OCI-LY1 (cell line): ENCODE measurements at regions not wholly inside any gene's neighbourhood (a gene's known extent, or its start where the extent isn't known, plus 50 kb on each side); places are given as distances from the start of the nearest gene placed in this dataset.

Experiments used
- H2AFZ ChIP-seq: fragments of 200-600 bp; sonication (generic), shearing (Covaris generic); 2 replicates; pipeline ENCODE4 v1.6.0; 2014; ENCODE audit warnings: antibody characterized with exemption, mild to moderate bottlenecking, low read length
- H3F3A ChIP-seq: fragments of 200-600 bp; sonication (generic), shearing (Covaris generic); 2 replicates; pipeline ENCODE4 v1.6.0; 2014; ENCODE audit warnings: mild to moderate bottlenecking, antibody characterized with exemption, low read length, moderate library complexity; ENCODE audit not compliant: insufficient read depth
- H3K27ac ChIP-seq: fragments of 200-600 bp; sonication (generic); 2 replicates; pipeline ENCODE4 v1.5.1; 2014; ENCODE audit warnings: low read length, mixed run types, mild to moderate bottlenecking, low read depth; ENCODE audit not compliant: poor library complexity, severe bottlenecking
- H3K27me3 ChIP-seq: fragments of 200-600 bp; sonication (generic); 2 replicates; pipeline ENCODE4 v1.6.0; 2014; ENCODE audit warnings: antibody characterized with exemption, mild to moderate bottlenecking, low read length, moderate library complexity; ENCODE audit not compliant: insufficient read depth
- H3K36me3 ChIP-seq: fragments of 200-600 bp; sonication (generic); 2 replicates; pipeline ENCODE4 v1.6.1; 2014; ENCODE audit warnings: mild to moderate bottlenecking, antibody characterized with exemption, low read length, moderate library complexity, mixed read lengths; ENCODE audit not compliant: insufficient read depth
- H3K4me1 ChIP-seq: fragments of 200-600 bp; sonication (generic); 2 replicates; pipeline ENCODE4 v1.5.1; 2014; ENCODE audit warnings: mild to moderate bottlenecking, low read length, moderate library complexity; ENCODE audit not compliant: insufficient read depth, severe bottlenecking
- H3K4me2 ChIP-seq: fragments of 200-600 bp; sonication (generic), shearing (Covaris generic); 2 replicates; pipeline ENCODE4 v1.6.1; 2014; ENCODE audit warnings: low read length
- H3K4me3 ChIP-seq: fragments of 200-600 bp; sonication (generic); 2 replicates; pipeline ENCODE4 v1.5.1; 2014; ENCODE audit warnings: low read length, low read depth, mild to moderate bottlenecking, mixed read lengths; ENCODE audit not compliant: poor library complexity, severe bottlenecking
- H3K79me2 ChIP-seq: fragments of 200-600 bp; shearing (Covaris generic); 2 replicates; pipeline ENCODE4 v1.6.1; 2016; ENCODE audit warnings: mixed run types, low read length, mixed read lengths; ENCODE audit not compliant: insufficient read depth
- H3K9ac ChIP-seq: fragments of 200-600 bp; sonication (generic), shearing (Covaris generic); 2 replicates; pipeline ENCODE4 v1.6.1; 2014; ENCODE audit warnings: mild to moderate bottlenecking, low read length, mixed read lengths
- H3K9me2 ChIP-seq: fragments of 200-600 bp; sonication (generic), shearing (Covaris generic); 2 replicates; pipeline ENCODE4 v1.6.1; 2014; ENCODE audit warnings: low read depth, mild to moderate bottlenecking, low read length, mixed read lengths
- H3K9me3 ChIP-seq: fragments of 200-600 bp; shearing (Covaris generic); 2 replicates; pipeline ENCODE4 v1.6.1; 2014; ENCODE audit warnings: low read length, mixed read lengths
- H4K20me1 ChIP-seq: fragments of 200-600 bp; sonication (generic), shearing (Covaris generic); 2 replicates; pipeline ENCODE4 v1.6.0; 2016; ENCODE audit warnings: mild to moderate bottlenecking, low read length; ENCODE audit not compliant: insufficient read depth
- EZH2 ChIP-seq: fragments of 200-600 bp; sonication (generic), shearing (Covaris generic); IDR thresholded peaks from 2 replicates; pipeline ENCODE4 v1.8.0; 2017; ENCODE audit warnings: borderline replicate concordance, mixed run types, mild to moderate bottlenecking, antibody characterized with exemption, low read length, moderate library complexity, mixed read lengths
- TF ChIP-seq, protein P1 (sequence below): fragments of 200-600 bp; sonication (generic), shearing (Covaris generic); IDR thresholded peaks from 2 replicates; pipeline ENCODE4 v1.5.1; 2017; ENCODE audit warnings: mild to moderate bottlenecking, antibody characterized with exemption, low read length, moderate library complexity, mixed read lengths

DNA sequence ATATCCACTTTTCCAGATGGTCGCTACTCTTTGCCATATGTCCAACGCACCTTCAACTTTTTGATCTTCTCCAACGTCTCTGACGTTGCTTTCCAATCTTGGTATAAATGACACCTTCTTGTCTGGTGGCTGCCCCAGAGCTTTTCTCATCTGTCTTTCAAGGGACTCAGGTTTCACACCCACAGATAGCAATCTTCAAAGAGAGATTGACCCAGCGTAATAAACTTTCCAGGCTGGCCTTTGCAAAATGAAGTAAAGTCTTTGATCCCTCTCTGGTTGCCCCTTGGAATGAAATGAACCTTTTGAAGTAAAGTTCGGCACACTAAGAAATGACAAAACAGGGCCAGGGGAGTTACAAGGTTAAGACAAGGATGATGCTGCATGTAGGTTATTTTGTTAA lies 138.4 kb upstream of the BDNF start:
- H3K4me1 ChIP-seq, result no peaks in the 10 kb centered on the region
- no peaks in the 10 kb centered on the region for H3K9me3 ChIP-seq
- H3K79me2 ChIP-seq, result no peaks in the 10 kb centered on the region
- no peak overlapping the region for H3K4me2 ChIP-seq
- TF ChIP-seq, protein P1, sequence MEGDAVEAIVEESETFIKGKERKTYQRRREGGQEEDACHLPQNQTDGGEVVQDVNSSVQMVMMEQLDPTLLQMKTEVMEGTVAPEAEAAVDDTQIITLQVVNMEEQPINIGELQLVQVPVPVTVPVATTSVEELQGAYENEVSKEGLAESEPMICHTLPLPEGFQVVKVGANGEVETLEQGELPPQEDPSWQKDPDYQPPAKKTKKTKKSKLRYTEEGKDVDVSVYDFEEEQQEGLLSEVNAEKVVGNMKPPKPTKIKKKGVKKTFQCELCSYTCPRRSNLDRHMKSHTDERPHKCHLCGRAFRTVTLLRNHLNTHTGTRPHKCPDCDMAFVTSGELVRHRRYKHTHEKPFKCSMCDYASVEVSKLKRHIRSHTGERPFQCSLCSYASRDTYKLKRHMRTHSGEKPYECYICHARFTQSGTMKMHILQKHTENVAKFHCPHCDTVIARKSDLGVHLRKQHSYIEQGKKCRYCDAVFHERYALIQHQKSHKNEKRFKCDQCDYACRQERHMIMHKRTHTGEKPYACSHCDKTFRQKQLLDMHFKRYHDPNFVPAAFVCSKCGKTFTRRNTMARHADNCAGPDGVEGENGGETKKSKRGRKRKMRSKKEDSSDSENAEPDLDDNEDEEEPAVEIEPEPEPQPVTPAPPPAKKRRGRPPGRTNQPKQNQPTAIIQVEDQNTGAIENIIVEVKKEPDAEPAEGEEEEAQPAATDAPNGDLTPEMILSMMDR, result no peak
- no peak for TF ChIP-seq EZH2
- H4K20me1 ChIP-seq, result no peaks in the 10 kb centered on the region
- H3K27ac ChIP-seq, result no peak overlapping the region
- no peaks in the 10 kb centered on the region for H3K36me3 ChIP-seq
- no peaks in the 10 kb centered on the region for H3K27me3 ChIP-seq
- no peak overlapping the region for H3K9ac ChIP-seq
- no peaks in the 10 kb centered on the region for H3F3A ChIP-seq
- no peaks in the 10 kb centered on the region for H3K9me2 ChIP-seq
- no peak overlapping the region for H2AFZ ChIP-seq
- H3K4me3 ChIP-seq, result no peak overlapping the region

DNA sequence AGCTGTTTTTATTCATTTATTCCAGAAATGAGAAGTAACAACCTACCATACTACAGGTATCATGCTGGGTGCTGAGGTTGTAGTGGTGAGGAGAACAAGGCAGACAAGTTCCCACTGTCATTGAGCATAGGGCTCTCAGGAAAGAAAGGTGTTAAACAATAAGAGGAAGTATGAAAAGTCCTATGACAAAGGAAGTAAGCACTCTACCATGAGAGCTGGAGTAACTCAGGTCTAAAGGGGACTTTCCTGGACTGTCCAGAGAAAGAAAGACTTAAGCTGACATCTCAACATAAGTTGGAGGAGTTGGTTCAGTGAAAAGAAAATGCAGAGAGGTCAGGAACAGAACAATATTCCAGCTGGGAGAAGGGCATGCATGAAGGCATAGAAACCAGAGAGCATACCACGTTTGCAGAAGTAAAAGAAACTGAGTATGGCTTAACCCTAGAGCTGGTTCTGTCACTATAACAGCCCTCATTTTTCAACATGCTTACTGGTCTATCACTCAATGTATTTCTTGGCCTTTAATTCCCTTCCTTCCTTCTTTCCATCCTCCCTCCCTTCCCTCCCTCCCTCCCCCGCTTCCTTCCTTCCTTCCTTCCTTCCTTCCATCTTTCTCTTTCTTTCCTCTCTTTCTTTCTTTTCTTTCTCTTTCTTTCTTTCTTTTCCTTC lies 137.8 kb upstream of the BDNF start:
- Histone ChIP-seq H3K4me3 (no peak overlapping the region), H3K9ac (no peak overlapping the region), H2AFZ (no peak overlapping the region), H3K79me2 (no peaks in the 10 kb centered on the region), H3K27me3 (no peaks in the 10 kb centered on the region), H3K9me3 (no peaks in the 10 kb centered on the region), H3K36me3 (no peaks in the 10 kb centered on the region), H3K9me2 (no peaks in the 10 kb centered on the region), H3K4me1 (no peaks in the 10 kb centered on the region), H3K4me2 (no peak overlapping the region), H3F3A (no peaks in the 10 kb centered on the region), H3K27ac (no peak overlapping the region), H4K20me1 (no peaks in the 10 kb centered on the region)
- TF ChIP-seq, protein P1, result no peak
- TF ChIP-seq EZH2, result no peak

DNA sequence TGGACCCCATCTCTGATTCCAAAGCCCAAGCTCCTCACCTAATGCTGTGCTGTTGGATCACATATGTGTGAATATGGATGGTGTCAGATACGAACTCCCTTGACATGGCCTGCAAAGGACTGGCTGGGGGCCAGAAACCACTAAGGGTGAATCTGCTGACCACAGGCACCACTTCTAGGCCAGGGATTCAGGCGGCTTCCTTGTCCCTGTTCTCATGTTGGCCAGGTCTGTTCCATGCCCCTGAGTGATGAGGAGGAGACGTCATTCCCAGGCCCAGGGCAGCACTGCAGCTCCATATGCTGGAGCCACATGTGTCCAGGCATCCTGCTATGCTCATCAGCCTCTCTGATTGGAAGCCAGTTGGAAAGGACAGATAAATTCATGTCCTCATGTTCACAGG lies 130.0 kb upstream of the BDNF start:
- Histone ChIP-seq H3K9me3 (no peaks in the 10 kb centered on the region), H3K27me3 (no peaks in the 10 kb centered on the region), H3F3A (no peaks in the 10 kb centered on the region), H3K4me2 (no peak overlapping the region), H3K79me2 (no peaks in the 10 kb centered on the region), H4K20me1 (no peaks in the 10 kb centered on the region), H3K36me3 (no peaks in the 10 kb centered on the region), H3K4me3 (no peak overlapping the region), H2AFZ (no peak overlapping the region), H3K9ac (no peak overlapping the region), H3K4me1 (no peaks in the 10 kb centered on the region), H3K9me2 (no peaks in the 10 kb centered on the region), H3K27ac (no peak overlapping the region)
- TF ChIP-seq, protein P1, result no peak
- TF ChIP-seq EZH2, result no peak
